ENCODE measurements at regions not wholly inside any gene's neighbourhood (a gene's known extent, or its start where the extent isn't known, plus 50 kb on each side); places are given as distances from the start of the nearest gene placed in this dataset.

GRCh38 chr10:3902809-3903410, 117.9 kb upstream of the KLF6 start:
- no peak overlapping the region for H3K4me2 ChIP-seq (ENCODE audit: control insufficient read depth, extremely low read depth, insufficient read depth, low read depth, low read length)
- no peaks in the 10 kb centered on the region for H3K9me1 ChIP-seq (ENCODE audit: control insufficient read depth, extremely low read depth, insufficient read depth, low read length)
- no peak overlapping the region for H2AFZ ChIP-seq (ENCODE audit: control insufficient read depth, low read length)
- H3K4me1 ChIP-seq (ENCODE audit: control insufficient read depth, extremely low read depth, insufficient read depth, low read length), result peaks cover 26% of the 10 kb centered on the region
- H3K9me3 ChIP-seq (ENCODE audit: control insufficient read depth, low read depth, low read length), result no peaks in the 10 kb centered on the region
- no peak for TF ChIP-seq CTCF (optimal IDR thresholded peaks at IDR 0.05 in 1 of 3, IDR thresholded peaks at IDR 0.05 in 1 of 3, conservative IDR thresholded peaks at IDR 0.05 in 1 of 3; ENCODE audit: extremely low read depth in 1 of 3, insufficient read depth in 2 of 3, low read length in 3 of 3)
- H4K20me1 ChIP-seq (ENCODE audit: control insufficient read depth, extremely low read depth, insufficient read depth, low read length), result no peaks in the 10 kb centered on the region
- H3K79me2 ChIP-seq (ENCODE audit: control insufficient read depth, insufficient read depth, low read length), result no peaks in the 10 kb centered on the region
- FAIRE-seq (no peak), DNase-seq (ENCODE audit: low read depth, low spot score) (no peak)
- H3K27ac ChIP-seq (ENCODE audit: control insufficient read depth, insufficient read depth, low read length), result peak overlapping the region; percentile 22
- dilution Hi-C loops (cut with MboI; ENCODE audit: extremely low pct_ligation_motif_present, low sequenced_read_pairs), result no loop called here
- peak overlapping the region; percentile 9 for H3K9ac ChIP-seq (ENCODE audit: control insufficient read depth, extremely low read depth, insufficient read depth, low read length)
- H3K27me3 ChIP-seq (ENCODE audit: control insufficient read depth, extremely low read depth, insufficient read depth, low read length), result no peaks in the 10 kb centered on the region
- no peak overlapping the region for H3K4me3 ChIP-seq (ENCODE audit: control insufficient read depth in 2 of 3, extremely low read depth in 1 of 3, insufficient read depth in 2 of 3, low read depth in 1 of 3, low read length in 3 of 3)
- H3K36me3 ChIP-seq (ENCODE audit: control insufficient read depth in 2 of 2, extremely low read depth in 1 of 2, insufficient read depth in 2 of 2, low read length in 2 of 2), result no peaks in the 10 kb centered on the region

DNA sequence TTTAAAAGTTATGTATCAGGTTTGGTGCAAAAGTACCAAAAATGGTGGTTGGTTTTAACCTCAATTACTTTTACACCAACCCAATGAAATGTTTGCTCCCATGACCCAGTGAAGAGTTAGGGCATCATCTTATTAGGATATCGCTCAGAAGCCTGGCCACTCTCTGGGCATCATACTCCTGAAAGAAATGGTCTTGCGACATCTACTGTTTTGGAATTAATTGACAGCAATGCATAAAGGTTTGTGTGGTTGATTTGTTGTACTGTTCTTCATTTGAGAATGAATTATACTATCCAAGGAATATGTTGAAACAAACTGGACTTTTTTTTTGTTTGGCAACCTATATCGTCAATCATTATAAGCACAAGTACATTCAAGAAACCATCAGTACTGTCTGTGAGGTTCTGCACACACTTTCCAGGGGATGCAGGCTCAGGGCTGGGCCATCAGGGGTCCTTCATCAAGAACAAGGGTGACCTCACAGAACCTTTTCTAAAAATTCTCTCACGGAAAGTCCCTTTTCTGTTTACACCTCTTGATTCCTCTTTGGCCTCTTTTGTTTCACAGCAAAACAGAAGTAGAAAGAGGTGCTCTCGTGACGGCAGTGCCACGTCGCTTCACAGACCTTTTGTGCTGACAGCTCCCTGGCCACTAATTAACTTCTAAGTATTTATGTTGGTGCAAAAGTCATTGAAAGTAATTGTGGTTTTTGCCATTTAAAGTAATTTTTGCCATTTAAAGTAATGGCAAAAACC, 117.2 kb upstream of the KLF6 start:
- peaks cover 33% of the 10 kb centered on the region for H3K4me1 ChIP-seq (ENCODE audit: control insufficient read depth, extremely low read depth, insufficient read depth, low read length)
- H3K79me2 ChIP-seq (ENCODE audit: control insufficient read depth, insufficient read depth, low read length), result no peaks in the 10 kb centered on the region
- dilution Hi-C loops (cut with MboI; ENCODE audit: extremely low pct_ligation_motif_present, low sequenced_read_pairs), result no loop called here
- H3K27me3 ChIP-seq (ENCODE audit: control insufficient read depth, extremely low read depth, insufficient read depth, low read length), result no peaks in the 10 kb centered on the region
- no peaks in the 10 kb centered on the region for H3K9me3 ChIP-seq (ENCODE audit: control insufficient read depth, low read depth, low read length)
- H3K9ac ChIP-seq (ENCODE audit: control insufficient read depth, extremely low read depth, insufficient read depth, low read length), result peak overlapping the region; percentile 9
- H4K20me1 ChIP-seq (ENCODE audit: control insufficient read depth, extremely low read depth, insufficient read depth, low read length), result no peaks in the 10 kb centered on the region
- no peak overlapping the region for H3K4me3 ChIP-seq (ENCODE audit: control insufficient read depth in 2 of 3, extremely low read depth in 1 of 3, insufficient read depth in 2 of 3, low read depth in 1 of 3, low read length in 3 of 3)
- no peak for DNase-seq (ENCODE audit: low read depth, low spot score)
- FAIRE-seq, result peak; percentile 5
- no peak overlapping the region for H3K4me2 ChIP-seq (ENCODE audit: control insufficient read depth, extremely low read depth, insufficient read depth, low read depth, low read length)
- H3K36me3 ChIP-seq (ENCODE audit: control insufficient read depth in 2 of 2, extremely low read depth in 1 of 2, insufficient read depth in 2 of 2, low read length in 2 of 2), result no peaks in the 10 kb centered on the region
- peak overlapping the region; percentile 22 for H3K27ac ChIP-seq (ENCODE audit: control insufficient read depth, insufficient read depth, low read length)
- no peak overlapping the region for H2AFZ ChIP-seq (ENCODE audit: control insufficient read depth, low read length)
- TF ChIP-seq CTCF (optimal IDR thresholded peaks at IDR 0.05 in 1 of 3, IDR thresholded peaks at IDR 0.05 in 1 of 3, conservative IDR thresholded peaks at IDR 0.05 in 1 of 3; ENCODE audit: extremely low read depth in 1 of 3, insufficient read depth in 2 of 3, low read length in 3 of 3), result no peak
- TF ChIP-seq EZH2 (IDR thresholded peaks at IDR 0.05; ENCODE audit: low read length), result no peak
- no peaks in the 10 kb centered on the region for H3K9me1 ChIP-seq (ENCODE audit: control insufficient read depth, extremely low read depth, insufficient read depth, low read length)

Data from keratinocyte (primary cell).